ENCODE measurements at regions not wholly inside any gene's neighbourhood (a gene's known extent, or its start where the extent isn't known, plus 50 kb on each side); places are given as distances from the start of the nearest gene placed in this dataset.

GRCh38 chr7:25326501-25327156, 98.3 kb upstream of the NPVF start:
- no peaks in the 10 kb centered on the region for H3K27me3 ChIP-seq
- no peak overlapping the region for H3K4me3 ChIP-seq
- no peak for DNase-seq
- no peaks in the 10 kb centered on the region for H3K9me3 ChIP-seq
- TF ChIP-seq, protein P1, sequence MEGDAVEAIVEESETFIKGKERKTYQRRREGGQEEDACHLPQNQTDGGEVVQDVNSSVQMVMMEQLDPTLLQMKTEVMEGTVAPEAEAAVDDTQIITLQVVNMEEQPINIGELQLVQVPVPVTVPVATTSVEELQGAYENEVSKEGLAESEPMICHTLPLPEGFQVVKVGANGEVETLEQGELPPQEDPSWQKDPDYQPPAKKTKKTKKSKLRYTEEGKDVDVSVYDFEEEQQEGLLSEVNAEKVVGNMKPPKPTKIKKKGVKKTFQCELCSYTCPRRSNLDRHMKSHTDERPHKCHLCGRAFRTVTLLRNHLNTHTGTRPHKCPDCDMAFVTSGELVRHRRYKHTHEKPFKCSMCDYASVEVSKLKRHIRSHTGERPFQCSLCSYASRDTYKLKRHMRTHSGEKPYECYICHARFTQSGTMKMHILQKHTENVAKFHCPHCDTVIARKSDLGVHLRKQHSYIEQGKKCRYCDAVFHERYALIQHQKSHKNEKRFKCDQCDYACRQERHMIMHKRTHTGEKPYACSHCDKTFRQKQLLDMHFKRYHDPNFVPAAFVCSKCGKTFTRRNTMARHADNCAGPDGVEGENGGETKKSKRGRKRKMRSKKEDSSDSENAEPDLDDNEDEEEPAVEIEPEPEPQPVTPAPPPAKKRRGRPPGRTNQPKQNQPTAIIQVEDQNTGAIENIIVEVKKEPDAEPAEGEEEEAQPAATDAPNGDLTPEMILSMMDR (IDR thresholded peaks at IDR 0.05), result no peak
- no peak for TF ChIP-seq POLR2A (IDR thresholded peaks at IDR 0.05)
- H3K4me1 ChIP-seq, result no peaks in the 10 kb centered on the region
- H3K27ac ChIP-seq, result no peak overlapping the region
- no peaks in the 10 kb centered on the region for H3K36me3 ChIP-seq

DNA sequence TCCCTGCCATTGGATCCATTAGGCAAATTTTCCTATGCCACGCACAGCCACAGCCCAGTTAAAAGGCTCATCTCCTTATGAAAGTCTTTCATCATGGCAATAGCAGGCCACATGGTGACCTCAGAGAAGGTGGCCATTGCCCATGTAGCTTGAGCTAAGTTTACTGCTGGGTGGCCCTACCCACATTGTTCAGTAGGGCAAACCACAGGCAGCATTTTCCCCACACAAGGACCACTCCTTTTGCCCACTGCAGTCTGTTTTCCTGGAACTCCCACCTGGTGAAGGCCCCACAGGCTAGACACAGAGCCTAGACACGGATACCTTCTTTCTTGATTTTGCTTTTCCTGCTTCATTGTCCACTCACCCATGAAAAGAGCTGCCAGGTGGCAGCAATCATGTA, 101.5 kb upstream of the NPVF start:
- no peak for DNase-seq
- Histone ChIP-seq H3K4me1 (no peaks in the 10 kb centered on the region), H3K9me3 (no peaks in the 10 kb centered on the region), H3K27ac (no peak overlapping the region), H3K27me3 (no peaks in the 10 kb centered on the region), H3K4me3 (no peak overlapping the region), H3K36me3 (no peaks in the 10 kb centered on the region)
- TF ChIP-seq, protein P1 (IDR thresholded peaks at IDR 0.05), result no peak
- TF ChIP-seq POLR2A (IDR thresholded peaks at IDR 0.05), result no peak

- no peak overlapping the region for H3K27ac ChIP-seq
- H3K27me3 ChIP-seq, result no peaks in the 10 kb centered on the region
- H3K4me1 ChIP-seq, result no peaks in the 10 kb centered on the region
- H3K36me3 ChIP-seq, result no peaks in the 10 kb centered on the region
- TF ChIP-seq POLR2A (IDR thresholded peaks at IDR 0.05), result no peak
- TF ChIP-seq, protein P1 (IDR thresholded peaks at IDR 0.05), result no peak
- no peaks in the 10 kb centered on the region for H3K9me3 ChIP-seq
- no peak overlapping the region for H3K4me3 ChIP-seq
- no peak for DNase-seq
These were observed 105.1 kb upstream of the NPVF start for GRCh38 chr7:25333296-25333928.

- no peak for DNase-seq
- H3K4me3 ChIP-seq, result no peak overlapping the region
- H3K36me3 ChIP-seq, result no peaks in the 10 kb centered on the region
- H3K27ac ChIP-seq, result no peak overlapping the region
- no peaks in the 10 kb centered on the region for H3K9me3 ChIP-seq
- H3K27me3 ChIP-seq, result no peaks in the 10 kb centered on the region
- TF ChIP-seq, protein P1 (IDR thresholded peaks at IDR 0.05), result no peak
- no peak for TF ChIP-seq POLR2A (IDR thresholded peaks at IDR 0.05)
- H3K4me1 ChIP-seq, result no peaks in the 10 kb centered on the region
These were observed 119.2 kb upstream of the NPVF start for GRCh38 chr7:25347360-25348066.

- Histone ChIP-seq H3K27ac (no peak overlapping the region), H3K9me3 (no peaks in the 10 kb centered on the region), H3K27me3 (no peaks in the 10 kb centered on the region), H3K36me3 (no peaks in the 10 kb centered on the region), H3K4me1 (no peaks in the 10 kb centered on the region), H3K4me3 (no peak overlapping the region)
- no peak for TF ChIP-seq POLR2A (IDR thresholded peaks at IDR 0.05)
- TF ChIP-seq, protein P1 (IDR thresholded peaks at IDR 0.05), result no peak
- DNase-seq, result no peak
These were observed 119.8 kb upstream of the NPVF start for GRCh38 chr7:25348104-25348503.

Measured in Peyer's patch (tissue), 4 donors.